ENCODE measurements at regions not wholly inside any gene's neighbourhood (a gene's known extent, or its start where the extent isn't known, plus 50 kb on each side); places are given as distances from the start of the nearest gene placed in this dataset.

DNA sequence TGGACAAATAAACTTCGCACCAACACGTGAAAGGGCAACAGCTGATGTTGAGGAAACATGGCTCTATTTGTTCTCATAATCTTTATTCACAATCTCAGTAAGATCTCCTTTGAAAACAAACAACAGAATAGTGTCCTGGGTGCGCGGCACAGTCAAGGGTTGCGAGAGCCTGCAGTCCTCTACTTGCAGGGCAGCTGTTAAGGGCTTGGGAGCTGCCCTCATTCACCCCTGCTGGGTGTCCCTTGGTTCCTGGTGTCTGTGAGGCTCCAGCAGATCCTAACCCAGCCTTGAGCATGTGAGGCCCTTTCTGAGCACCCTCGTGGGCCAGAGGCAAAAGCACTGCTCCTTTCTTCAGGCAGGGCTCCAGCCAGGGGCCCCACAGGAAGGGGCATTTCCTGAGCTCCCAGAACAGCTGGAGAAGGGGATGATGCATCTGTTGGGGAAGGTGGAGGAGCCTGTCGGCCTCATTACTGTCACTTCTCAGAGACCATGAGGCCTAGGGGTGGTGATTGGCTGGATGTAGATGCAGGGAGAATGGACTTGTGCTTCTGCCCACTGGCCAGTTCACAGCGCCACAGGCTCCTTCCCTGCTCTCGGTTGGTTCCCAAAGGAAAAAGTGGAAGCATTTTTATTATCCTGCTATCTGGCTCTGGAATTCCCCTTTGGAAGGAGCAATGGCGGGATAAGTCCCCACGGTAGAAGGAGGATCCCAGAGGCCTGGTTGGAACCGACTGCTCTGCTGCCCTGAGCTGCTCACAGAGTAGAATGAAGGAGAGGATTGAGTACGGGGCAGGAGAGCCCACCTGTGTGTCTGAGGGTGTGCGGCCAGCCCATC is 51.9 kb upstream of the KLF13 start:
- DNase-seq (ENCODE audit: low spot score) = no peak

DNA sequence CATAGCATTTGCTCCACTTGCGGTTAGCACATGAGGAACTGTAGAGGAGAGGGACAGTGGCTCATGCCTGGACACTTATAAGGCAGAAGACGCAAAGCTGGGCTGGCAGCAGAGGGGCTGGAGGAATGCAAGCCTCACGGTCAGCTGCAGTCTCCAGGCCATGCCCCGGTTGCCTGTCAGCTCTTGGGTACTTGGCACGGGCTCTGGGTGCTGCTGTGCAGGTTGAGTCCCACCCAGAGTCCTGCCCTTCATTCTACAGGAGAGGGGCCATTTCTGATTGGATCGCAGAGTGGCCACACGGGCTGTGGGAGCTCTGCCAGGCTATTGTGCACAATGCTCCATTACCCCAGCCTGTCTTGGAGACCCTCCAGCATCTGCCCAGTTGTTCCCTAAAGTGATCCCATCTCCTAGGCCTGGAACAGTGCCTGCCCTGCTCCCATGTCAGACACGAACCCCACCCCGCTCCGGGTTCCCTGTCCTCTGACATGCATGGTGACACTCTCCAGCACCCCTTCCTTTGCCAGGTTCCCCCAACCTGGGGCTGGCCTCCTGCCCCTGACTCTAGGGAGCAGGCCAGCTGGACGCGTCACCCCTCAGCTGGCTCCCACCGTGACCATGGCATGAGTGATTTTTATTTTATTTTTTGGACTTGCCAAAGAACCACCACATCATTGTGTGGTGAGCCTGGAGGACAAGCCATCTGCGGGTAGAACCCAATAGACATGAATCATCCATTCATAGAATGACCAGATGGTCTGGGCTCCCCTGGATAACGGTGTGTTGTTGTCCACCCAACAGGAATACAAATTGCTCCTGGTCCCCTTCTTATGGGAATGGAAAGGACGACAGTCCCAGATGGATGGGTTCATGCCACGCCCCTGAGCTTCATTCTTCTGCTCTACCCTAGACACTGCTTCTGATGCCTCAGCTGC is 51.0 kb upstream of the KLF13 start:
- no peak for DNase-seq (ENCODE audit: low spot score)

DNA sequence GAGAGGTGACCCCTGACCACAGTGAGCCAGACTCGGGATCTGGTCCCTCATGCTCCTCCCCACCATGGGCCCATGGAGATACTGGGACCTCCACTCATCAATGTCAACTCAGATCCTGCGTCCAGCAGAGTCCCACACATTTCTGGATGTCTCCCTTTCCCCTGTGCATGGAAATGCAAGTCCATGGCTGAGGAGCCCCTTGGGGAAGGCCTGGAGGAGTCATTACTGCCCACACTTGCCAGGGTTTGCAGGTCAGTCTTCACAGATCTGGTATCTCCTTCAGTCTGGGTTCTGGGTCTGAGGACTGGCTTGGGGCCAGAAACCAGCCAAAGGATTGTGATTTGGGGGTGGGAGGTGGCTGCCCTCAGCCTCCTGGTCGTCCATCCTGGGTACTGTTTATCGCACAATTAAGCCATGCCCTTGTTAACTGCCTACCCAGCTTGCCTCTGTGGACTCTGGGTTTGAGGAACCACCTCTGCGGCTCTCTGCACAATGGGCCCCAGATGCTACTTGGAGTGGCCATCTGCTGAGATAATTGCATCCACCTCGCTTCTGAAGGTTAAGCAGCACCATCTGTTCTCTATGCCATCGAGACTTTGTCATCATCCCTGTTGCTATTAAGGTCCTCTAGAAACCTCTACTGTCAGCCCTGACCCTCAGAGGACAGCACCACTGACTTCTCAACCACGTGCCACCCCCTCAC is 49.9 kb upstream of the KLF13 start:
- no peak for DNase-seq (ENCODE audit: low spot score)

All from A172 (cell line).